HT1080 (cell line): ENCODE measurements at regions not wholly inside any gene's neighbourhood (a gene's known extent, or its start where the extent isn't known, plus 50 kb on each side); places are given as distances from the start of the nearest gene placed in this dataset.
"Not testable (repeated sequence)": the region's sequence is repeated elsewhere in the genome, so short reads cannot be mapped to it uniquely, and the experiment has no call there.

Experiments used
- DNase-seq: peaks from one replicate; pipeline ENCODE4 v3.0.0-alpha.2; 2015; ENCODE audit warnings: low read depth

- DNase-seq = no peak
These were observed 130.4 kb upstream of the MON1B start for GRCh38 chr16:77060614-77061013.

DNA sequence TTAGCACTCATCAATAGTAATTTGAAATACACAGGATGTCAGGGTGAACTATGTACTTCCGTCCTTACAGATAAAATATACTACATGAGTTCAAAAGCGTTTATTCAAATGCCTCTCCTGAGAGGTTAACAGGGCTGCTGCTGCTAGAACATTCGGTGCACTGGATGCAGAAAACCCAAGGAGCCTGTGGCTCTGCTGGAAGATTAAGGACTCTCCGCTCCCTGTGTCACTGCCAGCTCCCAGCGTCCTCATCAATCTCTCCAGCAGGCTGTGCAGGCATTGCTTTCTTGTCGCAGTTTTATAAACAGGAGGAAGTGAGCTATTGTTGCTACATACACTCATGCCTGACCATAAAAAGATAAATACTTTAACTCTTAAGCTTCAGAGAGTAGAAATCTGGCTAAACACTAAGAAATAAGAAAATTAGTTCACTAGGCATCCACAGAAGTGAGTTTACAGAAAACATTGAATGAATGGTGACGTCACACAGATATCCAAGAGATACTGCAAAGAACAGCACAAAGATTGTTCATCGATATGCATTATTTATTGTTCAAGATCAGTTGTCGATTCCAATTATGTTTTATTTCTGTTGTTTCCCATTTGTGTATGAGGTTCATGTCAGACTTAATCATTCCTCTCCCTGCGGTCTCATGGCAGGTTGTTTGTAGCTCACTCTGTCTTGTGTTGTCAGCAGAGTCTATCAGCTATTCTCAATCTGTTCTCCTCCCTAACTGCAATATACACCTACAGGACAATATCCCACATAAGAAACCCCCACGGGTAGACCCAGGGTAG, 127.9 kb upstream of the MON1B start:
- no peak for DNase-seq

DNA sequence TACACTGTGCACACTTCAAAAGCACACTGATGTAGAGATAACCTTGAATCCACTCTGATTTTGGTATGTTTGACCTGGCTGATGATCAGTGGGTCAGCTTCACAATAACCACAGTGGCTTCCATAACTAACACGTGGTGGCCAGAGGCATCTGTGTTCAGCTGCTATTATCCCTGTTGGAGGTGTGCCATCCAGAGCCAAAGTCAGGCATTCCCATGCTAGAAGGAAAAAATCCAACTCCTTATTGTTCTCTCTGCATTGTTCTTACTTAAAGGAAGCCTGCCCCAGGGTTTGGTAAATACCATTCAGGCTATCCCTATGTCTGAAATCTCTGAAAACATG, 127.3 kb upstream of the MON1B start:
- DNase-seq = no peak

DNA sequence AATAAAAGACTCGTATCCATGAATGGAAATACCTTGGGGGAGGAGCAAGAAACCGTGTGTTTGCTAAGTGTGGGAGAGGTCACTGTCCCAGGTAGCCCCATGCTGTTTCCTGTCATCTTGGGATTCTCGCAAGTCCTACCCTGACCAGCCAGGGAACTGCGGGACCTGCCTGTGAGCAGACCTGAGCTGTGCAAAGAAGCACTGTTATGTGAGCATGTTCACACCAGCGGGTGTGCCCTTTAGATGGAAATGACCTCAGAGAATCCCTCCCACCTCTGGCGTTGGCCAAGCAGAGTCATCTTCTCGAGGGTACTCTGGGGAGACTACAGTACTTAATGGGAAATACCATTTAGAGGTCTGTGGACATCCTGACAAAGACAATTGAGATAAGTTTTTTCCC, 127.0 kb upstream of the MON1B start:
- no peak for DNase-seq

GRCh38 chr16:77066896-77067496, 124.0 kb upstream of the MON1B start:
- DNase-seq = no peak

- no peak for DNase-seq
These were observed 123.1 kb upstream of the MON1B start for GRCh38 chr16:77067900-77068299.

DNA sequence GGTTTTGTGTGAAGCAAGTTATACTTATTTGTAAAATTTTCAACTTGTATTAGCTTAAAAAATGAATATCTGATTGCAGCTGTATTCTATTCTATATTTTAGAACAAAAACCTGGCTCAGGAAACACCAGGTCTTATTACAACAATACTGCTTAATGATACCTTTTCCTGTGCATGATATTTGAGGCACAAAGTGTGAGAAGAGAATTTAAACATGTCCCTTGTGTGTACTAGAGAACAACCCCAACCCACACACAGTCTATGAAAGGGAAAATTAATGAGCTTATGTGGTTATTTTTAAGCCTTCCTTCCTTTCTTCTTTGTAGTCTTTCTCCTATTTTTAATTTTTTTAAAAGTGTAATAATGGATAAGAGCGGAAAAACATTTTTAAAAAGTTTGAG, 122.6 kb upstream of the MON1B start:
- no peak for DNase-seq

DNA sequence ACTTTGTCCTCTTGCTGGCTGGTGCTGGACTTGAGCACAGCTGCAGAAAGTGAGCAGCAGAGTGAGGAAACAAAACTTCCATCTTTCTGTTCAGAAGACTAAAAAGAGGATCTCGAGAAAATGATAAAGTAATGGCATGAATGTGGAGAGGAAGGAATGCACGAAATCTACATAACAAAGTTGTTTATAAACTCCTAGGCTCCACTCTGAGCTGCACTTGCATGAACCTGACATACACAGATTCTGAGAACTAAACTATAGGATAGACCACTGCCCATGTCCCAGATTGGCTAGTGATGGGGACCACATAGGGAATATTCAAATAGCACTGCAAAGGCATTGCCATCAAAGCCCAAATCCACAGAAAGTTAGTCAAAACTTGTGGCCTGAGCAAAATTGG, 121.1 kb upstream of the MON1B start:
- no peak for DNase-seq

DNA sequence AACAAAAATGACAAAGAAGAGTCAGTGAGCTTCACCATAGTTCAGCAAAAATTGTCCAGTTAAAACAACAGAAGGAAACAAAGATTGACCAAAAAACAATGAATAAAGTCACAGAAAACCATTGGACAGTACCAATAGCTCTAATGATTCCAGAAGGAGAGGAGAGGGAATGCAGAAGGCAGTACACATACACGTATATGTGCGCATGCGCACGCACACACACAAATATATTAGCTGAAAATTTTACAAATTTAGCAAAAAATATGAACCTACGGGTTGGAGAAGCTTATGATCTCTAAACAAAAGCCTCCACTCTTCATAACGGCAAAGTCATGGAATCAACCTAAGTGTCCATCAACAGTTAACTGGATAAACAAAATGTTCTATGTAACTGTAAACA, 120.3 kb upstream of the MON1B start:
- no peak for DNase-seq

GRCh38 chr16:77076839-77077238, 114.2 kb upstream of the MON1B start:
- no peak for DNase-seq

DNA sequence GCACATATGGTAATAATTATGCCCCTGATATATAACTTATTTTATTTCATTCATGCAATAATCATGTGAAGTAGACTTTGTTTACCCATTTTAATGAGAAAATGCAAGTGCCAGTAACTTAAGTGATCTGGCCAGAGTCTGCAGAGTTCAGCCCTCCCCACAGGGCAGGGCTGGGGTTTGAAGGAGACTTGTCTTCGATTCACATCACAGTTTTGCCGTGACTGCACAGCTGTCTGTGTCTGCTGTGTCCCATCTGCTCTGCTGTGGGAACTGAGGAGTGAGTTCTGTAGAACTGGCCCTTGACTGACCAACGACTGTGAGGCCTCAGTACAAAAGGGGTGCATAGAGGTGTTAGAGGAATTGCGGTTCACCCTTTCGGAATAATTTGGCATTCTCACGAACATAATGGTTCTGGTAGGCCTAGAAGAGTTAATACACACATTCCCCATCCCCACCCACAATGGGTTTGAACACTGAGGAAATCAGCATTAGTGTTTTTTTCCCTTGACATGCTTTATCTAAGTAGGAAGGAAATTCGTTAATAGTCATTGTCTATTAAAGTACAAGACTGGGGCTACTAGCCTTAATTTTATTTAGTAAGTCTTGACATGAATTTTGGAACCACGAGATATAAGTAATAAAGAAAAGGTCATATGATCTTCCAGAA, 113.6 kb upstream of the MON1B start:
- no peak for DNase-seq

- DNase-seq = no peak
These were observed 105.0 kb upstream of the MON1B start for GRCh38 chr16:77085981-77086380.

GRCh38 chr16:77090062-77090461, 100.9 kb upstream of the MON1B start:
- DNase-seq = no peak

- no peak for DNase-seq
These were observed 97.7 kb upstream of the MON1B start for GRCh38 chr16:77093309-77093708.

GRCh38 chr16:77093999-77094398, 97.0 kb upstream of the MON1B start:
- no peak for DNase-seq

- DNase-seq = no peak
These were observed 79.9 kb upstream of the MON1B start for GRCh38 chr16:77111056-77111565.

- DNase-seq = no peak
These were observed 78.2 kb upstream of the MON1B start for GRCh38 chr16:77112746-77113145.

DNA sequence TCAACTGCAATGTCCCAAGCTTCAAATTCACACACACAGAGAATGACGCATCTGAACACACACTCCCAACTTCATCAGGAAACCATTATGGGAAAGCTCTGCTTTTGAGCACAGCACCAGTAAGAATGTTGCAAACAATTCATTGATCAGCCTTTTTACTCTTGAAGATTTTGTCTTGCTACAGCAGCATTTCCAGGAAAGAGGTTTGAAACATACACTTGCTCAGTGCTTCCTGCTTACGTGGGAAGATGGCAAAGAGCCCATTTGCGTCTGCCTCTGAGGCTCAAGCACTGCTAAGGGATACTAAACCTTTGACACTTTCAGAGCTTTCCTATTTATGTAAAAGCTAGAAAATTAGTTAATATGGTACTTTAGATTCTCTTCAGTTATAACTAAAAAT, 77.2 kb upstream of the MON1B start:
- DNase-seq = no peak

- not testable (repeated sequence) for DNase-seq
These were observed 76.6 kb upstream of the MON1B start for GRCh38 chr16:77114361-77114760.

GRCh38 chr16:77116856-77117255, 74.1 kb upstream of the MON1B start:
- no peak for DNase-seq

DNA sequence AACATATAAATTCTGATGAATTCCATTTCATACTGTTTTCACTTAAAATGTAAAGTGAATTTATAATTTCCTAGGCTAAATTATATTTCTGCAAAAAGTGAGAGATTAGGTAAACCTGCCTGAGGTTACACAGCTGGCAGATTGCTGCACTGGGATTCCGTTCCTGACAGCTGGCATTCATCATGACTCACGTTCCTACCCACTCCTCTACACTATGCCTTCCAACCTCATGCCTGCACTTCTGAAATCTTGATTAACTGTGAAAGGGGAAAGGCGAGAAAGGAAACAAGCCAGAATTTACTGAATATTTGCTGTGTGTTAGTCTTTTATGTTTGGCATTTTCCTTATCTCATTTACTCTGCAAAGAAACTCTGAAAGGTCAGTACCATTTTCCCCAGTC, 73.3 kb upstream of the MON1B start:
- DNase-seq = no peak

DNA sequence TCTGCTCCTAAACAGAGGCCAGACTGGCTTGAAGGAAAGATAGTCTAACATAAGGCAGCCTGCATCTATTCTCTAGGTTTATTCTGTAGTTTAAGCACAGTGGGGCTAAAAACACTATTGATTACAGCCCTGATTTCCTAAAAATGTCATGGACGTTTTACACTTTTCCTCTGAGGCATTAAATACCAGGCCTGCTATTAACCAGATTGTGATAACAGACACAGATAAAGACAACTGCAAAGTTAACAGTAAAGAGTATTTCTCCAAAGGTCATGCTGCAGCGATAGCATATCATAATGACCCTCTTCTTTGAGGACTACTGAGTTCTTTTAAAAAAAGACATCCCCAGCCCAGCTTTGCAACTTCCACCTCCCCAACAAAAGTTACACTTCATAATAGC, 59.6 kb upstream of the MON1B start:
- DNase-seq = no peak
